HepG2 (cell line): ENCODE measurements at regions not wholly inside any gene's neighbourhood (a gene's known extent, or its start where the extent isn't known, plus 50 kb on each side); places are given as distances from the start of the nearest gene placed in this dataset.

ENCODE experiments used
- ATAC-seq: fragments of 200-7000 bp; cut with Tn5 transposase; 3 replicates; pipeline ENCODE4 v1.9.1; 2020; ENCODE audit warnings: mild to moderate bottlenecking, moderate library complexity
- BruUV-seq: library from RNA; stranded (reverse); fragments of 400-500 nt; replicated peaks from 2 replicates; lab custom pipeline; 2021; lab: Mats Ljungman, UMichigan
- CTCF ChIA-PET: fragments of 300-600 bp; formaldehyde crosslinking; extraction: SDS; loops from one replicate; lab custom pipeline; 2021; ENCODE audit warnings: low total read pairs, inconsistent platforms, low intra/inter-chr PET ratio; lab: Yijun Ruan, JAX
- POLR2A ChIA-PET: fragments of 350-600 bp; sonication (Branson Sonifier 250); formaldehyde crosslinking; loops from one replicate; lab custom pipeline; 2020; ENCODE audit warnings: antibody characterized with exemption, inconsistent platforms; lab: Yijun Ruan, JAX
- DNase-seq: peaks from one replicate; pipeline ENCODE4 v3.0.0-alpha.2; 2015; ENCODE audit warnings: low spot score
- FAIRE-seq: peaks from 3 replicates; lab custom pipeline; 2011; peaks lifted over from hg19 to GRCh38; lab: Jason Lieb, UNC
- H2AFZ ChIP-seq: one replicate; pipeline ENCODE4 v1.6.1; 2011; ENCODE audit warnings: low read length, inconsistent platforms
- H3K27ac ChIP-seq: fragments of 300-600 bp; 3 replicates; pipeline ENCODE4 v1.8.0; 2011; ENCODE audit warnings: mixed run types, mild to moderate bottlenecking, mixed read lengths, low read length, inconsistent platforms; ENCODE audit not compliant: insufficient read depth; ENCODE audit errors: extremely low read length
- H3K27me3 ChIP-seq, 2 experiments: fragments of 200-600 bp in 1 of 2; 2 replicates in 1 of 2; 3 replicates in 1 of 2; pipeline versions ENCODE4 v1.6.0 to v1.8.0; 2011; ENCODE audit warnings: low read length in 2 of 2, mild to moderate bottlenecking in 2 of 2, moderate library complexity in 2 of 2, inconsistent platforms in 1 of 2; ENCODE audit not compliant: insufficient read depth in 2 of 2, control insufficient read depth in 1 of 2
- H3K36me3 ChIP-seq, 2 experiments: fragments of 200-600 bp in 1 of 2; replicated peaks in 1 of 2; 2 replicates in 1 of 2; 3 replicates in 1 of 2; pipeline versions ENCODE4 v1.5.1 to v1.8.0; 2011; ENCODE audit warnings: low read length in 2 of 2, inconsistent platforms in 1 of 2; ENCODE audit not compliant: insufficient read depth in 2 of 2, control insufficient read depth in 1 of 2
- H3K4me1 ChIP-seq: 2 replicates; pipeline ENCODE4 v1.5.1; 2012; ENCODE audit warnings: low read length, inconsistent platforms; ENCODE audit not compliant: insufficient read depth
- H3K4me2 ChIP-seq: 2 replicates; pipeline ENCODE4 v1.6.0; 2011; ENCODE audit warnings: low read depth, low read length, inconsistent platforms
- H3K4me3 ChIP-seq, 3 experiments: fragments of 200-600 bp in 1 of 3; sonication (generic), shearing (Covaris generic) in 1 of 3; replicated peaks in 1 of 3; 2 replicates each; pipeline ENCODE4 v1.5.1; 2011 to 2016; ENCODE audit warnings: low read length in 3 of 3, inconsistent platforms in 2 of 3, low read depth in 2 of 3, mild to moderate bottlenecking in 2 of 3, control low read depth in 1 of 3, mixed read lengths in 1 of 3; ENCODE audit not compliant: insufficient read depth in 1 of 3
- H3K79me2 ChIP-seq: one replicate; pipeline ENCODE4 v1.6.1; 2011; ENCODE audit warnings: low read length, inconsistent platforms; ENCODE audit not compliant: insufficient read depth
- H3K9ac ChIP-seq: 2 replicates; pipeline ENCODE4 v1.6.0; 2011; ENCODE audit warnings: mild to moderate bottlenecking, low read depth, low read length, inconsistent platforms; ENCODE audit not compliant: insufficient read depth
- H3K9me3 ChIP-seq: 2 replicates; pipeline ENCODE4 v1.5.1; 2012; ENCODE audit warnings: mild to moderate bottlenecking, low read length
- H4K20me1 ChIP-seq: 2 replicates; pipeline ENCODE4 v1.6.0; 2011; ENCODE audit warnings: inconsistent platforms, mild to moderate bottlenecking, low read length, moderate library complexity; ENCODE audit not compliant: insufficient read depth
- ATAD3A ChIP-seq: sonication (generic); formaldehyde crosslinking; IDR thresholded peaks from 2 replicates; pipeline ENCODE4 v1.4.0; 2020; ENCODE audit warnings: missing genetic modification reagents
- CBFB ChIP-seq: sonication (generic); formaldehyde crosslinking; IDR thresholded peaks from 2 replicates; pipeline ENCODE4 v1.4.0; 2020; ENCODE audit warnings: missing genetic modification reagents
- DZIP1 ChIP-seq: sonication (generic); formaldehyde crosslinking; IDR thresholded peaks from 2 replicates; pipeline ENCODE4 v1.5.0; 2020; ENCODE audit warnings: mild to moderate bottlenecking, missing genetic modification reagents
- LBX2 ChIP-seq: sonication (generic); formaldehyde crosslinking; IDR thresholded peaks from 2 replicates; pipeline ENCODE4 v1.5.0; 2020; ENCODE audit warnings: missing genetic modification reagents, mild to moderate bottlenecking, borderline replicate concordance
- MIXL1 ChIP-seq: IDR thresholded peaks from 2 replicates; pipeline ENCODE4 v1.6.1; 2016
- RNF219 ChIP-seq: sonication (generic); formaldehyde crosslinking; IDR thresholded peaks from 2 replicates; pipeline ENCODE4 v1.5.0; 2020; ENCODE audit warnings: mild to moderate bottlenecking, missing genetic modification reagents
- ZHX2 ChIP-seq, 2 experiments: sonication (generic) in 1 of 2; formaldehyde crosslinking in 1 of 2; IDR thresholded peaks; 2 replicates each; pipeline versions ENCODE4 v1.6.1 to v1.9.0; 2014 to 2022; ENCODE audit warnings: antibody characterized with exemption in 1 of 2, borderline replicate concordance in 1 of 2, inconsistent platforms in 1 of 2, low read depth in 1 of 2, missing genetic modification reagents in 1 of 2
- ZNF710 ChIP-seq: sonication (generic); formaldehyde crosslinking; IDR thresholded peaks from 2 replicates; pipeline ENCODE4 v1.5.0; 2020; ENCODE audit warnings: mild to moderate bottlenecking, missing genetic modification reagents, borderline replicate concordance
- ZNF883 ChIP-seq: sonication (generic); formaldehyde crosslinking; IDR thresholded peaks from 2 replicates; pipeline ENCODE4 v1.5.1; 2020; ENCODE audit warnings: mild to moderate bottlenecking, missing genetic modification reagents; ENCODE audit errors: not compliant biosample characterization
- WGBS: methylation state at CpG from one replicate; pipeline ENCODE4 v1.1.6; 2017; ENCODE audit warnings: low lambda C conversion rate; 5-methylcytosine and 5-hydroxymethylcytosine counted together
- in situ Hi-C: cut with HindIII; loops from 2 replicates; pipeline ENCODE4 v1.10.0; 2017; ENCODE audit warnings: low pct_unique_long_range_greater_than_20kb; ENCODE audit not compliant: extremely low pct_ligation_motif_present
- intact Hi-C: fragments of 100-400 bp; cut with micrococcal nuclease; formaldehyde crosslinking; loops from one replicate; pipeline ENCODE4 v1.10.0; 2022; ENCODE audit not compliant: unreplicated experiment

GRCh38 chr12:31218203-31219025 lies 107.5 kb downstream of the SINHCAF start:
- ChIA-PET POLR2A (no interaction called here), CTCF (no interaction called here)
- peaks cover 0 to 13% of the 10 kb centered on the region in 2 experiments; a peak in 3 of 5 replicates for H3K27me3 ChIP-seq
- no peak overlapping the region for H3K4me2 ChIP-seq
- intact Hi-C loops (no loop called here), in situ Hi-C loops (no loop called here)
- no peaks in the 10 kb centered on the region for H4K20me1 ChIP-seq
- WGBS = 0% methylated on average over 4 of the region's 9 CpGs
- H3K27ac ChIP-seq = no peak overlapping the region
- H3K36me3 ChIP-seq = no peaks in the 10 kb centered on the region
- H3K9ac ChIP-seq = no peak overlapping the region
- no peaks in the 10 kb centered on the region for H3K9me3 ChIP-seq
- FAIRE-seq (no peak), ATAC-seq (no peak), DNase-seq (no peak)
- H2AFZ ChIP-seq = no peak overlapping the region
- no TSS peak for BruUV-seq
- H3K4me3 ChIP-seq = no peak overlapping the region
- no peaks in the 10 kb centered on the region for H3K79me2 ChIP-seq
- no peaks in the 10 kb centered on the region for H3K4me1 ChIP-seq
- TF ChIP-seq LBX2 (CRISPR knock-in tag) (no peak), CBFB (no peak), ZNF710 (CRISPR knock-in tag) (no peak), ZNF883 (CRISPR knock-in tag) (no peak), RNF219 (CRISPR knock-in tag) (no peak), ATAD3A (CRISPR knock-in tag) (no peak), DZIP1 (CRISPR knock-in tag) (no peak), ZHX2 (IDR thresholded peaks at IDR 0.05; ENCODE audit: low read depth) (no peak), ZHX2 (CRISPR knock-in tag; IDR thresholded peaks at IDR 0.05; ENCODE audit: borderline replicate concordance) (no peak), MIXL1 (CRISPR knock-in tag) (no peak)
